ENCODE measurements at regions not wholly inside any gene's neighbourhood (a gene's known extent, or its start where the extent isn't known, plus 50 kb on each side); places are given as distances from the start of the nearest gene placed in this dataset.
A peak's percentile ranks its signal among the peaks of the same experiment; 100 is the strongest.

GRCh38 chr2:226125176-226125883 is 674.3 kb downstream of the IRS1 start:
- no peak for TF ChIP-seq POLR2A (IDR thresholded peaks at IDR 0.05)
- H3K4me1 ChIP-seq, result peaks cover 0 to 20% of the 10 kb centered on the region in 2 donors
- H3K9me3 ChIP-seq, result no peaks in the 10 kb centered on the region
- intact Hi-C loops (cut with DNase I), result no loop called here
- no peak for DNase-seq
- H3K36me3 ChIP-seq, result no peaks in the 10 kb centered on the region
- no peak overlapping the region for H3K4me3 ChIP-seq (replicated peaks in 1 of 3)
- H3K27me3 ChIP-seq, result no peaks in the 10 kb centered on the region
- WGBS, 2 donors, result 79 to 86% methylated on average over 7 of the region's 7 CpGs
- H3K27ac ChIP-seq, result no peak overlapping the region

- intact Hi-C loops (cut with DNase I), result no loop called here
- Histone ChIP-seq H3K27ac (no peak overlapping the region), H3K4me3 (replicated peaks in 1 of 3) (no peak overlapping the region), H3K36me3 (no peaks in the 10 kb centered on the region), H3K9me3 (no peaks in the 10 kb centered on the region), H3K27me3 (no peaks in the 10 kb centered on the region), H3K4me1 (peaks cover 0 to 20% of the 10 kb centered on the region in 2 donors)
- DNase-seq, result no peak
- TF ChIP-seq CTCF (IDR thresholded peaks at IDR 0.05), result no peak
- no peak for TF ChIP-seq POLR2A (IDR thresholded peaks at IDR 0.05)
- 52 to 63% methylated on average over 2 of the region's 2 CpGs for WGBS, 2 donors
Observed at GRCh38 chr2:226124548-226125011, 675.0 kb downstream of the IRS1 start.

- H3K36me3 ChIP-seq, result no peaks in the 10 kb centered on the region
- H3K4me1 ChIP-seq, result peaks cover 0 to 28% of the 10 kb centered on the region in 2 donors
- no peak overlapping the region for H3K4me3 ChIP-seq (replicated peaks in 1 of 3)
- peak overlapping the region; percentile 38 to 52 (median 43) for H3K27ac ChIP-seq
- no peak for DNase-seq
- no peaks in the 10 kb centered on the region for H3K9me3 ChIP-seq
- TF ChIP-seq POLR2A (IDR thresholded peaks at IDR 0.05), result no peak
- TF ChIP-seq CTCF (IDR thresholded peaks at IDR 0.05), result no peak
- 8 to 10% methylated on average over 3 of the region's 3 CpGs for WGBS, 2 donors
- no peaks in the 10 kb centered on the region for H3K27me3 ChIP-seq
- intact Hi-C loops (cut with DNase I), result no loop called here
Observed at GRCh38 chr2:226123300-226123699, 676.3 kb downstream of the IRS1 start.

GRCh38 chr2:226122041-226122440 is 677.6 kb downstream of the IRS1 start:
- Histone ChIP-seq H3K27ac (no peak overlapping the region), H3K9me3 (no peaks in the 10 kb centered on the region), H3K27me3 (no peaks in the 10 kb centered on the region), H3K4me3 (replicated peaks in 1 of 3) (no peak overlapping the region), H3K4me1 (peaks cover 0 to 32% of the 10 kb centered on the region in 2 donors), H3K36me3 (no peaks in the 10 kb centered on the region)
- intact Hi-C loops (cut with DNase I), result no loop called here
- TF ChIP-seq POLR2A (IDR thresholded peaks at IDR 0.05), result no peak
- TF ChIP-seq CTCF (IDR thresholded peaks at IDR 0.05), result no peak
- DNase-seq, result no peak

- H3K27ac ChIP-seq, result no peak overlapping the region
- WGBS, 2 donors, result 62 to 82% methylated on average over 4 of the region's 4 CpGs
- no peak for DNase-seq
- H3K4me3 ChIP-seq (replicated peaks in 1 of 3), result no peak overlapping the region
- intact Hi-C loops (cut with DNase I), result no loop called here
- no peaks in the 10 kb centered on the region for H3K27me3 ChIP-seq
- TF ChIP-seq CTCF (IDR thresholded peaks at IDR 0.05) (no peak), POLR2A (IDR thresholded peaks at IDR 0.05) (no peak)
- H3K9me3 ChIP-seq, result no peaks in the 10 kb centered on the region
- H3K36me3 ChIP-seq, result no peaks in the 10 kb centered on the region
- peaks cover 0 to 32% of the 10 kb centered on the region in 2 donors for H3K4me1 ChIP-seq
Observed at GRCh38 chr2:226121046-226121738, 678.4 kb downstream of the IRS1 start.
